ENCODE measurements at regions not wholly inside any gene's neighbourhood (a gene's known extent, or its start where the extent isn't known, plus 50 kb on each side); places are given as distances from the start of the nearest gene placed in this dataset.
"Not testable (repeated sequence)": the region's sequence is repeated elsewhere in the genome, so short reads cannot be mapped to it uniquely, and the experiment has no call there.

- DNase-seq: no peak
Measured at GRCh38 chr20:47867831-47868230, 82.5 kb upstream of the SULF2 start.

- no peak for DNase-seq
Measured at GRCh38 chr20:47866480-47866879, 81.2 kb upstream of the SULF2 start.

GRCh38 chr20:47865912-47866311, 80.6 kb upstream of the SULF2 start:
- DNase-seq: no peak

GRCh38 chr20:47865451-47865850, 80.2 kb upstream of the SULF2 start:
- DNase-seq: no peak

- DNase-seq: no peak
Measured at GRCh38 chr20:47863981-47864380, 78.7 kb upstream of the SULF2 start.

- no peak for DNase-seq
Measured at GRCh38 chr20:47863315-47863965, 78.2 kb upstream of the SULF2 start.

- no peak for DNase-seq
Measured at GRCh38 chr20:47862574-47863240, 77.4 kb upstream of the SULF2 start.

- DNase-seq: no peak
Measured at GRCh38 chr20:47861116-47861515, 75.8 kb upstream of the SULF2 start.

- DNase-seq: no peak
Measured at GRCh38 chr20:47860049-47860830, 75.0 kb upstream of the SULF2 start.

GRCh38 chr20:47859278-47859677, 74.0 kb upstream of the SULF2 start:
- no peak for DNase-seq

- DNase-seq: no peak
Measured at GRCh38 chr20:47857569-47858464, 72.5 kb upstream of the SULF2 start.

- no peak for DNase-seq
Measured at GRCh38 chr20:47857187-47857568, 71.9 kb upstream of the SULF2 start.

- no peak for DNase-seq
Measured at GRCh38 chr20:47855799-47856198, 70.5 kb upstream of the SULF2 start.

- DNase-seq: peak; percentile 41
Measured at GRCh38 chr20:47854687-47855212, 69.5 kb upstream of the SULF2 start.

- DNase-seq: no peak
Measured at GRCh38 chr20:47851774-47852173, 66.5 kb upstream of the SULF2 start.

GRCh38 chr20:47850146-47850545, 64.9 kb upstream of the SULF2 start:
- peak; percentile 24 for DNase-seq

- DNase-seq: no peak
Measured at GRCh38 chr20:47849596-47849995, 64.3 kb upstream of the SULF2 start.

- no peak for DNase-seq
Measured at GRCh38 chr20:47849006-47849405, 63.7 kb upstream of the SULF2 start.

- peak; percentile 14 for DNase-seq
Measured at GRCh38 chr20:47848534-47848933, 63.3 kb upstream of the SULF2 start.

- peak; percentile 95 for DNase-seq
Measured at GRCh38 chr20:47847884-47848485, 62.7 kb upstream of the SULF2 start.

- not testable (repeated sequence) for DNase-seq
Measured at GRCh38 chr20:47847220-47847619, 61.9 kb upstream of the SULF2 start.

- DNase-seq: peak; percentile 70
Measured at GRCh38 chr20:47846651-47847050, 61.4 kb upstream of the SULF2 start.

Measured in NCI-H1694 treated with DMSO at 0.1 percent for 48 hours (cell line).